PC-3 (cell line): ENCODE measurements at regions not wholly inside any gene's neighbourhood (a gene's known extent, or its start where the extent isn't known, plus 50 kb on each side); places are given as distances from the start of the nearest gene placed in this dataset.

Source experiments
- ATAC-seq: fragments of 200-7000 bp; cut with Tn5 transposase; 2 replicates; pipeline ENCODE4 v1.9.1; 2020; ENCODE audit warnings: mild to moderate bottlenecking, moderate library complexity
- BruUV-seq: library from RNA; stranded (reverse); fragments of 400-500 nt; replicated peaks from 2 replicates; lab custom pipeline; 2021; lab: Mats Ljungman, UMichigan
- CTCF ChIA-PET: fragments of 300-600 bp; sonication (Branson Sonifier 250); formaldehyde crosslinking; loops from one replicate; lab custom pipeline; 2022; ENCODE audit warnings: antibody characterized with exemption; lab: Charles Lee
- POLR2A ChIA-PET: fragments of 300-600 bp; sonication (Branson Sonifier 250); formaldehyde crosslinking; loops from one replicate; lab custom pipeline; 2022; ENCODE audit warnings: antibody characterized with exemption; ENCODE audit not compliant: unreplicated experiment; lab: Charles Lee
- DNase-seq: peaks from one replicate; pipeline ENCODE4 v3.0.0-alpha.2; 2015
- H2AFZ ChIP-seq: fragments of 300-600 bp; sonication (generic); 2 replicates; pipeline ENCODE4 v1.6.0; 2016; ENCODE audit warnings: antibody characterized with exemption, low read length
- H3F3A ChIP-seq: fragments of 300-600 bp; sonication (generic); one replicate; pipeline ENCODE4 v1.6.0; 2017; ENCODE audit warnings: antibody characterized with exemption, low read length, control low read depth, mild to moderate bottlenecking; ENCODE audit not compliant: unreplicated experiment
- H3K27ac ChIP-seq: fragments of 300-600 bp; sonication (generic); 2 replicates; pipeline ENCODE4 v1.5.1; 2016; ENCODE audit warnings: mild to moderate bottlenecking, low read length
- H3K27me3 ChIP-seq: fragments of 300-600 bp; sonication (generic); 2 replicates; pipeline ENCODE4 v1.6.1; 2016; ENCODE audit warnings: low read length, mixed read lengths
- H3K36me3 ChIP-seq: fragments of 300-600 bp; sonication (generic); 2 replicates; pipeline ENCODE4 v1.6.1; 2016; ENCODE audit warnings: low read depth, mixed run types, low read length, mixed read lengths
- H3K4me1 ChIP-seq: fragments of 300-600 bp; sonication (generic); 2 replicates; pipeline ENCODE4 v1.5.1; 2016; ENCODE audit warnings: low read length; ENCODE audit not compliant: insufficient read depth
- H3K4me2 ChIP-seq: fragments of 300-600 bp; sonication (generic); 2 replicates; pipeline ENCODE4 v1.6.0; 2016; ENCODE audit warnings: low read length
- H3K4me3 ChIP-seq: fragments of 300-600 bp; sonication (generic); 2 replicates; pipeline ENCODE4 v1.5.1; 2016; ENCODE audit warnings: mild to moderate bottlenecking, low read length, mixed read lengths
- H3K79me2 ChIP-seq: fragments of 300-600 bp; sonication (generic); 2 replicates; pipeline ENCODE4 v1.6.1; 2017; ENCODE audit warnings: low read length, mixed read lengths
- H3K9ac ChIP-seq: fragments of 300-600 bp; sonication (generic); 2 replicates; pipeline ENCODE4 v1.6.0; 2016; ENCODE audit warnings: mild to moderate bottlenecking, low read length
- H3K9me2 ChIP-seq: fragments of 300-600 bp; sonication (generic); replicated peaks from 2 replicates; pipeline ENCODE4 v1.6.1; 2016; ENCODE audit warnings: mixed run types, low read length, mixed read lengths
- H3K9me3 ChIP-seq: fragments of 300-600 bp; sonication (generic); 2 replicates; pipeline ENCODE4 v1.6.1; 2016; ENCODE audit warnings: low read length, mixed read lengths
- H4K20me1 ChIP-seq: fragments of 300-600 bp; sonication (generic); 2 replicates; pipeline ENCODE4 v1.6.1; 2016; ENCODE audit warnings: low read length, mixed read lengths
- EZH2 ChIP-seq: fragments of 300-600 bp; sonication (generic); IDR thresholded peaks from one replicate; pipeline ENCODE4 v1.6.1; 2017; ENCODE audit warnings: antibody characterized with exemption, mild to moderate bottlenecking, low read length; ENCODE audit not compliant: unreplicated experiment
- EZH2phosphoT487 ChIP-seq: fragments of 300-600 bp; sonication (generic); IDR thresholded peaks from 2 replicates; pipeline ENCODE4 v1.6.1; 2018; ENCODE audit warnings: mild to moderate bottlenecking, antibody characterized with exemption, low read length, borderline replicate concordance
- intact Hi-C: fragments of 100-400 bp; cut with micrococcal nuclease; formaldehyde crosslinking; loops from 2 replicates; pipeline ENCODE4 v1.9.0; 2023
- TF ChIP-seq, protein P1 (sequence below): fragments of 300-600 bp; sonication (generic); conservative IDR thresholded peaks from 2 replicates; pipeline ENCODE4 v1.5.1; 2017; ENCODE audit warnings: antibody characterized with exemption, low read depth, mild to moderate bottlenecking, low read length

DNA sequence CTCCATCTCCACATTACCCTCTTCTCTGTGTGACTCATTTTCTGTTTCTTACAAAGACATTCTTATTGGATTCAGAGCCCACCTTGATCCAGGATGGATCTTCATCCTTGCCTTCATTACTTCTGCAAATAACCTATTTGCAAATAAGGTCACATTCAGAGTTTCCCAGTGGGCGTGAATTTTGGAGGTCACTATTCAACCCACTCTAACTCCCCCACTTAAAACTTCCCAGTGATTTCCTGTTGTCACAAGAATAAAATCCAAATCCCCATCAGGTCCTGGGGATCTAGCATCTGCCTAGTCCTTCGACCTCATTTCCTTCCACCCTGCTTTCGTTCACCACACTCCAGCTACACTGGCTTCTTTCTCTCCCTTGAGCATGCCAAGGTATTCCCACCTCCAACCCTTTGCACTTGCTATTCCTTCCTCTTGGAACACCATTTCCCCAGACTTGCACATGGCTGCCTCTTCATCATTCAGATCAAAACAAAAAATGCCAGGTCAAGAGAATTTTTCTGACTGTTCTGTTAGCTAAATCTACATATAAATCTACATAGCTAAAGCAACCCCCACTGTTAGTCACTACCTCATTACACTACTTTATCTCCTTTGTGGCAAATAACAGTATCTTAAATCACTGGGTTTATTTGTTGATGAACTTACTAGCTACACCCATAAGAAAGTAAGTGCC, 187.2 kb downstream of the TOMM20 start:
- ATAC-seq = no peak
- Histone ChIP-seq H3K27ac (no peak overlapping the region), H3K9ac (no peak overlapping the region), H3F3A (no peaks in the 10 kb centered on the region), H4K20me1 (no peaks in the 10 kb centered on the region), H3K79me2 (no peaks in the 10 kb centered on the region), H3K4me2 (no peak overlapping the region), H3K4me3 (no peak overlapping the region), H3K9me2 (no peaks in the 10 kb centered on the region), H3K36me3 (no peaks in the 10 kb centered on the region), H2AFZ (no peak overlapping the region), H3K27me3 (no peaks in the 10 kb centered on the region), H3K4me1 (no peaks in the 10 kb centered on the region), H3K9me3 (no peaks in the 10 kb centered on the region)
- intact Hi-C loops = no loop called here
- no peak for TF ChIP-seq EZH2
- TF ChIP-seq EZH2phosphoT487 = no peak
- TF ChIP-seq, protein P1, sequence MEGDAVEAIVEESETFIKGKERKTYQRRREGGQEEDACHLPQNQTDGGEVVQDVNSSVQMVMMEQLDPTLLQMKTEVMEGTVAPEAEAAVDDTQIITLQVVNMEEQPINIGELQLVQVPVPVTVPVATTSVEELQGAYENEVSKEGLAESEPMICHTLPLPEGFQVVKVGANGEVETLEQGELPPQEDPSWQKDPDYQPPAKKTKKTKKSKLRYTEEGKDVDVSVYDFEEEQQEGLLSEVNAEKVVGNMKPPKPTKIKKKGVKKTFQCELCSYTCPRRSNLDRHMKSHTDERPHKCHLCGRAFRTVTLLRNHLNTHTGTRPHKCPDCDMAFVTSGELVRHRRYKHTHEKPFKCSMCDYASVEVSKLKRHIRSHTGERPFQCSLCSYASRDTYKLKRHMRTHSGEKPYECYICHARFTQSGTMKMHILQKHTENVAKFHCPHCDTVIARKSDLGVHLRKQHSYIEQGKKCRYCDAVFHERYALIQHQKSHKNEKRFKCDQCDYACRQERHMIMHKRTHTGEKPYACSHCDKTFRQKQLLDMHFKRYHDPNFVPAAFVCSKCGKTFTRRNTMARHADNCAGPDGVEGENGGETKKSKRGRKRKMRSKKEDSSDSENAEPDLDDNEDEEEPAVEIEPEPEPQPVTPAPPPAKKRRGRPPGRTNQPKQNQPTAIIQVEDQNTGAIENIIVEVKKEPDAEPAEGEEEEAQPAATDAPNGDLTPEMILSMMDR = no peak
- no TSS peak for BruUV-seq
- POLR2A ChIA-PET = no interaction called here
- CTCF ChIA-PET = no interaction called here
- DNase-seq = no peak

DNA sequence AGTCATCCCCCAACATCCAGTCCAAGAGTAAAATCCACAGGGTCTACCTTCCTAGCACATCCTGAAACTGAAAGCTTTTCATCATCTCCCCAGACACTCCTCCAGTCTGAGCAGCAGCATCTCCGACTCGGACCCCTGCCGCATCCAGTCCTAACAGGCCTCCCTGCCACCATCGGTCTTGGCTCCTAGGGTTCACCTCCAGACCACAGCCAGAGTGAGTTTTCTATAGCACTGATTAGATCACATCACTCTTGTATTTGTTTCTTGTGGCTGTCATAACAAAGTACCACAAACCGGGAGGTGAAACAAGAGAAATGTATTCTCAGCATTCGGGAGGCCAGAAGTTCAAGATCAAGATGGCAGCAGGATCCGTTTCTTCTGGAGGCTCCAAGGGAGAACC, 187.8 kb downstream of the TOMM20 start:
- TF ChIP-seq, protein P1 = no peak
- Histone ChIP-seq H3K4me2 (no peak overlapping the region), H3K27ac (no peak overlapping the region), H3K9me2 (no peaks in the 10 kb centered on the region), H3K79me2 (no peaks in the 10 kb centered on the region), H3K9ac (no peak overlapping the region), H3F3A (no peaks in the 10 kb centered on the region), H4K20me1 (no peaks in the 10 kb centered on the region), H3K9me3 (no peaks in the 10 kb centered on the region), H3K36me3 (no peaks in the 10 kb centered on the region), H2AFZ (no peak overlapping the region), H3K4me1 (no peaks in the 10 kb centered on the region), H3K27me3 (no peaks in the 10 kb centered on the region), H3K4me3 (no peak overlapping the region)
- ATAC-seq (no peak), DNase-seq (no peak)
- POLR2A ChIA-PET = no interaction called here
- BruUV-seq = no TSS peak
- intact Hi-C loops = no loop called here
- CTCF ChIA-PET = no interaction called here

DNA sequence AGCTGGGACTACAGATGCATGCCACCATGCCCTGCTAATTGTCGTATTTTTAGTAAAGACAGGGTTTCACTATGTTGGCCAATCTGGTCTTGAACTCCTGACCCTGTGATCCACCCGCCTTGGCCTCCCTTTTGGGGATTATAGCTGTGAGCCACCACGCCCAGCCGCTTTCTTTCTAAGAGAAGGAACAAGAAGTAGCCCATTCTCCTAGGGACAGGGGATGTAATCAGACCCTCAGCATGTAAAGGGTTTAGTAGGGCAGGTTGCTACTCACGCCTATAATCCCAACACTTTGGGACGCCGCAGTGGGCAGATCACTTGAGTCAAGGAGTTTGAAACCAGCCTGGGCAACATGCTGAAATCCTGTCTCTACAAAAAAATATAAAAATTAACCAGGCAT, 189.7 kb downstream of the TOMM20 start:
- Histone ChIP-seq H3K4me3 (no peak overlapping the region), H3K4me1 (peaks cover 10% of the 10 kb centered on the region), H3K79me2 (no peaks in the 10 kb centered on the region), H4K20me1 (no peaks in the 10 kb centered on the region), H3K27me3 (no peaks in the 10 kb centered on the region), H3K27ac (no peak overlapping the region), H3K9ac (no peak overlapping the region), H3K9me3 (no peaks in the 10 kb centered on the region), H3F3A (no peaks in the 10 kb centered on the region), H3K4me2 (no peak overlapping the region), H3K36me3 (no peaks in the 10 kb centered on the region), H3K9me2 (no peaks in the 10 kb centered on the region), H2AFZ (no peak overlapping the region)
- BruUV-seq = no TSS peak
- no peak for DNase-seq
- TF ChIP-seq, protein P1 = no peak
- no peak for TF ChIP-seq EZH2
- TF ChIP-seq EZH2phosphoT487 = no peak
- no peak for ATAC-seq
- ChIA-PET CTCF (no interaction called here), POLR2A (no interaction called here)
- intact Hi-C loops = no loop called here
